GM21360 (cell line): ENCODE measurements at regions not wholly inside any gene's neighbourhood (a gene's known extent, or its start where the extent isn't known, plus 50 kb on each side); places are given as distances from the start of the nearest gene placed in this dataset.
A peak's percentile ranks its signal among the peaks of the same experiment; 100 is the strongest.

Experiments
- ATAC-seq: cut with Tn5 transposase; IDR thresholded peaks from one replicate; pipeline ENCODE4 v1.9.1; 2021; ENCODE audit warnings: mild to moderate bottlenecking, moderate library complexity; ENCODE audit not compliant: unreplicated experiment

- ATAC-seq: no peak
Measured at GRCh38 chr4:22988526-22988925, 295.8 kb downstream of the GBA3 start.

GRCh38 chr4:22987870-22988269 lies 295.1 kb downstream of the GBA3 start:
- no peak for ATAC-seq

- ATAC-seq: no peak
Measured at GRCh38 chr4:22986881-22987280, 294.1 kb downstream of the GBA3 start.

GRCh38 chr4:22986262-22986661 lies 293.5 kb downstream of the GBA3 start:
- ATAC-seq: no peak

GRCh38 chr4:22984390-22984789 lies 291.7 kb downstream of the GBA3 start:
- no peak for ATAC-seq

- ATAC-seq: no peak
Measured at GRCh38 chr4:22978656-22979055, 285.9 kb downstream of the GBA3 start.

GRCh38 chr4:22970665-22971064 lies 277.9 kb downstream of the GBA3 start:
- no peak for ATAC-seq

- ATAC-seq: no peak
Measured at GRCh38 chr4:22969287-22969896, 276.7 kb downstream of the GBA3 start.

GRCh38 chr4:22962295-22962694 lies 269.6 kb downstream of the GBA3 start:
- ATAC-seq: no peak

GRCh38 chr4:22959483-22959882 lies 266.7 kb downstream of the GBA3 start:
- no peak for ATAC-seq

GRCh38 chr4:22957774-22958309 lies 265.1 kb downstream of the GBA3 start:
- no peak for ATAC-seq

GRCh38 chr4:22949161-22949855 lies 256.6 kb downstream of the GBA3 start:
- no peak for ATAC-seq

GRCh38 chr4:22947851-22948250 lies 255.1 kb downstream of the GBA3 start:
- ATAC-seq: no peak

- no peak for ATAC-seq
Measured at GRCh38 chr4:22942920-22943559, 250.3 kb downstream of the GBA3 start.

GRCh38 chr4:22941688-22942375 lies 249.1 kb downstream of the GBA3 start:
- ATAC-seq: no peak

- ATAC-seq: no peak
Measured at GRCh38 chr4:22932326-22932725, 239.6 kb downstream of the GBA3 start.

GRCh38 chr4:22922426-22922825 lies 229.7 kb downstream of the GBA3 start:
- no peak for ATAC-seq

GRCh38 chr4:22921936-22922335 lies 229.2 kb downstream of the GBA3 start:
- no peak for ATAC-seq

- peak; percentile 57 for ATAC-seq
Measured at GRCh38 chr4:22911285-22911684, 218.5 kb downstream of the GBA3 start.

- ATAC-seq: no peak
Measured at GRCh38 chr4:22910200-22910599, 217.5 kb downstream of the GBA3 start.

GRCh38 chr4:22906045-22906444 lies 213.3 kb downstream of the GBA3 start:
- no peak for ATAC-seq
